ENCODE measurements at regions not wholly inside any gene's neighbourhood (a gene's known extent, or its start where the extent isn't known, plus 50 kb on each side); places are given as distances from the start of the nearest gene placed in this dataset.
A peak's percentile ranks its signal among the peaks of the same experiment; 100 is the strongest.
"Not testable (repeated sequence)": the region's sequence is repeated elsewhere in the genome, so short reads cannot be mapped to it uniquely, and the experiment has no call there.

DNA sequence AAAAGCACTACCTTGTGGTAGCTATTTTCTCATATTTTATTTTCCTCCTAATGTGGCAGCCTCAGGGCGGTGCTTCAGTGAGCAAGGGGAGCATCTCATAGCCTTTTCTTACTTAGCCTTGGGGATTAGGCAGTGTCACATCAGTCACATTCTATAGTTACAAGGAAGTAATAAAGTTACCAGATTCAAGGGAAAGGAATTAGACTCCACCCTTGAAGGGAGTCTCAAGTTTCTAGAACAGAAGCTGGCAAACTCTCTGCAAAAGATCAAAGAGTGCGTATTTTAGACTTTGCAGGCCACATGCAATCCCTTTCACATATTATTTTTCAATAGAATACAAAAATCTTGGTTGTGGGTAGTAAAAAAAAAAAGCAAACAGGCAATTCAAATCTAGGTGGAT lies 350.4 kb downstream of the AMY1C start:
- no peak overlapping the region for H3K4me3 ChIP-seq (replicated peaks in 1 of 2; ENCODE audit: low read depth in 2 of 2, low read length in 2 of 2)
- TF ChIP-seq, protein P1, sequence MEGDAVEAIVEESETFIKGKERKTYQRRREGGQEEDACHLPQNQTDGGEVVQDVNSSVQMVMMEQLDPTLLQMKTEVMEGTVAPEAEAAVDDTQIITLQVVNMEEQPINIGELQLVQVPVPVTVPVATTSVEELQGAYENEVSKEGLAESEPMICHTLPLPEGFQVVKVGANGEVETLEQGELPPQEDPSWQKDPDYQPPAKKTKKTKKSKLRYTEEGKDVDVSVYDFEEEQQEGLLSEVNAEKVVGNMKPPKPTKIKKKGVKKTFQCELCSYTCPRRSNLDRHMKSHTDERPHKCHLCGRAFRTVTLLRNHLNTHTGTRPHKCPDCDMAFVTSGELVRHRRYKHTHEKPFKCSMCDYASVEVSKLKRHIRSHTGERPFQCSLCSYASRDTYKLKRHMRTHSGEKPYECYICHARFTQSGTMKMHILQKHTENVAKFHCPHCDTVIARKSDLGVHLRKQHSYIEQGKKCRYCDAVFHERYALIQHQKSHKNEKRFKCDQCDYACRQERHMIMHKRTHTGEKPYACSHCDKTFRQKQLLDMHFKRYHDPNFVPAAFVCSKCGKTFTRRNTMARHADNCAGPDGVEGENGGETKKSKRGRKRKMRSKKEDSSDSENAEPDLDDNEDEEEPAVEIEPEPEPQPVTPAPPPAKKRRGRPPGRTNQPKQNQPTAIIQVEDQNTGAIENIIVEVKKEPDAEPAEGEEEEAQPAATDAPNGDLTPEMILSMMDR (IDR thresholded peaks at IDR 0.05; ENCODE audit: low read depth, low read length), result no peak
- no peak for DNase-seq (ENCODE audit: low read depth in 2 of 2)

DNA sequence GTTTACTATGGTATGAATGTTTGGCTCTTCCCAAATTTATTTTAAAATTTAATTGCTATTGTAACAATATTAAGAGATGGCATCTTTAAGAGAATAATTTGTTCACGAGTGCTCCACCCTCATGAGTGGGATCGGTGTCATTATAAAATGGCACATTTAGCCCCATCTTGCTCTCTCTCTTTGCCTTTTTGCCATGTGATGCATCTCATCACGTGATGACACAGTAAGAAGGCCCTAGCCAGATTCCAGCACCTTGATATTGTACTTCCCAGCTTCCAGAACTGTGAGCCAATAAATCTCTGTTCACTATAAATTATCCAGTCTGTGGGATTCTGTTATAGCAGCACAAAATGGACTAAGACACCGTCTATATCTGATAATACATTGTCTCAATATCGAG lies 355.8 kb downstream of the AMY1C start:
- no peak for DNase-seq (ENCODE audit: low read depth in 2 of 2)
- no peak overlapping the region for H3K4me3 ChIP-seq (replicated peaks in 1 of 2; ENCODE audit: low read depth in 2 of 2, low read length in 2 of 2)
- TF ChIP-seq, protein P1 (IDR thresholded peaks at IDR 0.05; ENCODE audit: low read depth, low read length), result no peak

DNA sequence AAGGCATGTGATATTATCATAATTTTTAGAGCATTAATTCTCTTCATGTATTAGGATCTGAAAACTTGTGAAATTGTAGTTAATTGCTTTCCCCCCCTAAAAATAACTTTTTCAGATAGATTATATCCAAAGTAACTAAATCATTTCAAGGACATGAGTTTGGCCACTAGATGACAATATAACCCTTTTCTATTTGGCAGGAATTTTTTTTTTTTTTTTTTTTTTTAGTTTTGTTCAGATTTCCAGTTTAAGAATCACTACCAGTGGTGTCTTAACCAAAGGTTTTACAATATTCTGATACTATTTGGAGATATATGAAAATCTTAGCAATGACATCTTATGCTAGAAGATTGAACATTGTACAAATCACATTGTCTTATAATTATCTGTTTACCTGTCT lies 370.8 kb downstream of the AMY1C start:
- no peak for DNase-seq (ENCODE audit: low read depth in 2 of 2)
- H3K4me3 ChIP-seq (replicated peaks in 1 of 2; ENCODE audit: low read depth in 2 of 2, low read length in 2 of 2), result no peak overlapping the region
- TF ChIP-seq, protein P1 (IDR thresholded peaks at IDR 0.05; ENCODE audit: low read depth, low read length), result no peak

DNA sequence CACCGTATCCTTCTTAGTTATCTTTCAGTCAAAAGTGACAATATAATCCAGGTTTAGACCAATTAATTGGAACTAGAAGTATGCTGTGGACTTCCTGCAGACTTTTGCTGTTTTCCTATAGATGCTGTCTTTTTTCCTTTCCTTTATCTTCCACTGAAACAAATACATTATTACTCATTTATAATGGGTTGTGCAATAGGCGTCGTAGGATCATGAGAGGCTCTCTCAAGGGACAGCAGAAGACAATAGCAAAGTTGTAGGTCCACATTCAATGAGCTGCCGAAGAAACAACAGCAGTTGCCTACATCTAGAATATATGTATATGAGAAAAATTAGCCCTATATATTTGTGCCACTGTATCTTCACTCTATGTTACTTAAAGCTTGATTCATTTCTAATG lies 371.6 kb downstream of the AMY1C start:
- TF ChIP-seq, protein P1 (IDR thresholded peaks at IDR 0.05; ENCODE audit: low read depth, low read length), result no peak
- peak in 1 of 2 donors; percentile 17 for DNase-seq (ENCODE audit: low read depth in 2 of 2)
- no peak overlapping the region for H3K4me3 ChIP-seq (replicated peaks in 1 of 2; ENCODE audit: low read depth in 2 of 2, low read length in 2 of 2)

DNA sequence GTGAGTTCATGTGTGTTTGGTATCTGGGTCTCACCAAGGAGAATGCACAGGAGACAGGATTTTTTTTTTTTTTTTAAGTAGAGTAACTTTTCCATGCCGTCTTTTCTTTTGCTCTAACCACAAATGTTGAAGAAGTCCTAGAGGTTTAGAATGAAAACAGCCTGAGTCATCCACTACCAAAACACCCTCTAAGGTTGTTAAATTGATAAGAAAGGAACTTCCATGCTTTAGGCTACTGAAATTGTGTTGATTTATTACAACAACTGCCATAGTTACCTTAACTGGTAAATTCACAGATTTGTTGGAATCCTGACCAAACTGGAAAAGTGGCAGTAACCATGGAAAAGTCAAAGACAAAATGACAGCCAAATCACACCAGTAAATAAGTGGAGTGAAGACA lies 375.6 kb downstream of the AMY1C start:
- no peak overlapping the region for H3K4me3 ChIP-seq (replicated peaks in 1 of 2; ENCODE audit: low read depth in 2 of 2, low read length in 2 of 2)
- TF ChIP-seq, protein P1 (IDR thresholded peaks at IDR 0.05; ENCODE audit: low read depth, low read length), result no peak
- no peak for DNase-seq (ENCODE audit: low read depth in 2 of 2)

DNA sequence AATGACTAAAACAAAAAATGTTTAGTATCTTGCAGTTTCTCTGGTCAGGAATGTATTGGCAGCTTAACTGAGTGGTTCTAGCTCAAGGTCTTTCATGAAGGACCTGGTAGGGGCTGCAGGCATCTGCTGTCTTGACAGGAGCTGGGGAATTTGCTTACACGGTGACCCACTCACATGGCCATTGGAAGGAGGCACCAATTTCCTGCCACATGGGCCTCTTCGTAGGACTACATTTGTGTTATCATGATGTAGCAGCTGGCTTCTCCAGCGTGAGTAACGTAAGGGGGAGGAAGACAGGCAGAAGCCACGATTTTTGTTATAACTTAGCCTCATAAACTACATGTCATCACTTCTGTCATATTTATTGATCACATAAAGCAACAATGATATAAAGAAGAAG lies 376.3 kb downstream of the AMY1C start:
- TF ChIP-seq, protein P1 (IDR thresholded peaks at IDR 0.05; ENCODE audit: low read depth, low read length), result no peak

DNA sequence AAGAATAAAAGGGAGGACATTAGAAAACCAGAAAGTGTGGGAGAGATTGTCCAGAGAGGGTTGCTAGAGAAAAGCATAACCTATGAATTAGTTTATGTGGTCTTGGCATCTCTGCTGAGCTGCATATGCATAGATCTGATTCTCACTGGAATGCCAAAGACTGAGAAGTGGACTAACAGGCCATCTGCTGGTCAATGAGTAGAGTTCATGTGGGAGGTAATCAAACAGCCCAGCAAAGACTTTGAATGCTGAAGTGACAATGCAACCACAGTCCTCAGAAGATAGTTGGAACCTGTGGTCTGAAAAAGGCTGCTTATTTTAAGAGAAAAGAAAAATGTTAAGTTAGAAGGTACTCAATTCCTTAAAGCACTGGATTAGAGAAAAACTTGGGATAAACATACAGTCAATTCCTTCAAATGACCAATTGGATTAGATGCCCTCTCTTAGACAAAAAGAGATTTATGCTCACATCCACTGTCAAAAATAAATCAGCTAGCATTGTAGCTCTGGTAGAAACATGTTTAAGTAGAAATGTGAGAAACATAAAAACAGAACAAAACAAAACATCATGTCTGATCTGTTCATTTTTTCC lies 382.8 kb downstream of the AMY1C start:
- H3K4me3 ChIP-seq (replicated peaks in 1 of 2; ENCODE audit: low read depth in 2 of 2, low read length in 2 of 2), result no peak overlapping the region
- peak in 1 of 2 donors; percentile 10 for DNase-seq (ENCODE audit: low read depth in 2 of 2)
- TF ChIP-seq, protein P1 (IDR thresholded peaks at IDR 0.05; ENCODE audit: low read depth, low read length), result no peak

More for the DNA sequence above, 376.3 kb downstream of the AMY1C start:
- H3K4me3 ChIP-seq (replicated peaks in 1 of 2; ENCODE audit: low read depth in 2 of 2, low read length in 2 of 2), result no peak overlapping the region
- no peak for DNase-seq (ENCODE audit: low read depth in 2 of 2)

DNA sequence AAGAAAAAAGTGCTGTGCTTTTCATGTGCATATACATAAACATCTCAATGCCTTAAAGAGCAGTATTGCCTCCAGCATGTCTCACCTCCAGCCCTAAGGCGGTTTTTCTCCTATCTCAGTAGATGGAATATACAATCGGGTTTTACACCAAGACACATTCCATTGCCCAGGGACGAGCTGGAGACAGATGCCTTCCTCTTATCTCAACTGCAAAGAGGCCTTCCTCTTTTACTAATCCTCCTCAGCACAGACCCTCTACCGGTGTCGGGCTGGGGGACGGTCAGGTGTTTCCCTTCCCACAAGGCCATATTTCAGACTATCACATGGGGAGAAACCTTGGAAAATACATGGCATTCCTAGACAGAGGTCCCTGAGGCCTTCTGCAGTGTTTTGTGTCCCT lies 385.3 kb downstream of the AMY1C start:
- not testable (repeated sequence) for H3K4me3 ChIP-seq (replicated peaks in 1 of 2; ENCODE audit: low read depth in 2 of 2, low read length in 2 of 2); DNase-seq (ENCODE audit: low read depth in 2 of 2)

Data from cardiac fibroblast (primary cell).